HG03025 (cell line): ENCODE measurements at regions not wholly inside any gene's neighbourhood (a gene's known extent, or its start where the extent isn't known, plus 50 kb on each side); places are given as distances from the start of the nearest gene placed in this dataset.
"Not testable (repeated sequence)": the region's sequence is repeated elsewhere in the genome, so short reads cannot be mapped to it uniquely, and the experiment has no call there.

Source experiments
- ATAC-seq: cut with Tn5 transposase; IDR thresholded peaks from one replicate; pipeline ENCODE4 v1.9.1; 2021; ENCODE audit warnings: mild to moderate bottlenecking, moderate library complexity; ENCODE audit not compliant: unreplicated experiment, low FRiP score

DNA sequence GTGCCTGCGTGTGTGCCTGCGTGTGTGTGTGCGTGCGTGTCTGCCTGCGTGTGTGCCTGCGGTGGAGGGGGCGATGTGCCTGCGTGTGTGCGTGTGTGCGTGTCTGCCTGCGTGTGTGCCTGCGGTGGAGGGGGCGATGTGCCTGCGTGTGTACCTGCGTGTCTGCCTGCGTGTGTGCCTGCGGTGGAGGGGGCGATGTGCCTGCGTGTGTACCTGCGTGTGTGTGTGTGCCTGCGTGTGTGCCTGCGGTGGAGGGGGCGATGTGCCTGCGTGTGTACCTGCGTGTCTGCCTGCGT, 116.7 kb upstream of the ZNF516 start:
- not testable (repeated sequence) for ATAC-seq

- no peak for ATAC-seq
Observed at GRCh38 chr18:76610933-76611749, 116.1 kb upstream of the ZNF516 start.

- no peak for ATAC-seq
Observed at GRCh38 chr18:76610012-76610411, 115.0 kb upstream of the ZNF516 start.

- ATAC-seq = no peak
Observed at GRCh38 chr18:76605341-76605929, 110.4 kb upstream of the ZNF516 start.

DNA sequence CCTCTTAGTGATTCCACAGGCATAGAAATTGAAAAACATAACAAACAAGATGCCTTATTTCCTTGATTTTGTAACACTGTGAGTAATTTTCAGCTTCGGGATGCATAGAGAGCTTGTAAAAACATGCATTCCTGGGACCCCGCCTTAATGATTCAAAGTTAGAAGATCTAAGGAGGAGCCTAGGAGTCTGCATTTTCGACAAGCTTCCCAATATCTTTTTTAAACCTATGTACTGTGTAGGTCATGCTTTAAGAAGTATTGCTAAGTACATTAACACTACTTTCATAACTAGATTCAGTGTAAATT, 109.8 kb upstream of the ZNF516 start:
- ATAC-seq = no peak

DNA sequence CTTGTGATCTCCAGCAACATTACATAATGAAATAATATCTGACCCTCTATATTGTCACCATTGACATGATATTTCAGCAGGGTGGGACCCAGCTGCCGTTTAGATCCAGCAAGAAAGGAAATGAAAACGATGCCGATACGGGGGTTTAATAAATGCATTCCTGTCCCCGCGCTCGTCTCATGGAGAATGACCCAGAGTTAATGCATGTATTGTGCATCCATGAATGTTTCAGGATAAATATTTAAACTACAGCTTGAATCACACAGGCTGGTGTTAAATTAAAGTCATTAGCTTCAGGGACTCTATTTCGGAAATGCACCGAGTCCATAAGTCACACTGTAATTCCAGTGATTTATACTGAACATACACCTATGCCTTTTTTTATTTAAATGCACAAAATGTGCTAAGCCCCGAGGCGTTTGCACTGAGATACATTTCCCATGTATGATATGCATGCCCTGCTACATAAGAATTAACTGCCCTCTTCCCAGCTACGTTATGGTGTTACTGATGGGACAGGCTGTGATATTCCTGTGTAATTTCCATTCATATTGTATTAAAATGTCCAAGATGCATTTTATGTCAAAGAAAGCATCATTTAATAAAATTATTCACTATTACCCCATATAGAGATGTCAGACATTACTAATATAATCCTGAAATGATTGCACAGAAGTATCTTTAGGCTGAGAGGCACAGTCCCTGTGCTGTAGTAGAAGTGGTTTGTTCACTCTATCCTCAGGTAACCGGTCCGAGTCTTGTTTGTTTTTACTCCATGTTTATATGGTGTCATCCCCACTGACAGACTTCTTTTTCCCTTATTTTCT, 109.3 kb upstream of the ZNF516 start:
- ATAC-seq = no peak

DNA sequence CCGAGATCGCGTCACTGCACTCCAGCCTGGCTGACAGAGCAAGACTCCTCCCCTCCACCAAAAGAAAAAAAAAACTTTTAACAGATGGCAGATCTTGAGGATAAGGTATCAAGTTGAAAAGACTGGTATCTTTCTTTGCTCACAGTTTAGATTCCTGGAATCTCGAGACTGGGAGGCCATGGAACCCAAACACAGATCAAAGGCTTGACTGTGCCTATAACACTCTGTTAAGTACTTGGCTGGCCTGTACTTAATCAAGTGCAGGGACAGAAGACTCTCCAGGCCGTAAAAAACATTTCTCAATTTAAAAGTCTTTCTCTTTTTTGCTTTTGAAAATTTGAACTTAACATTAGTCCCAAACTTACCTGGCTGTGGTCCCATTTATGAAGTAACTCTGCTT, 107.1 kb upstream of the ZNF516 start:
- no peak for ATAC-seq

- ATAC-seq = not testable (repeated sequence)
Observed at GRCh38 chr18:76600076-76600475, 105.0 kb upstream of the ZNF516 start.

- ATAC-seq = no peak
Observed at GRCh38 chr18:76594966-76595365, 99.9 kb upstream of the ZNF516 start.

DNA sequence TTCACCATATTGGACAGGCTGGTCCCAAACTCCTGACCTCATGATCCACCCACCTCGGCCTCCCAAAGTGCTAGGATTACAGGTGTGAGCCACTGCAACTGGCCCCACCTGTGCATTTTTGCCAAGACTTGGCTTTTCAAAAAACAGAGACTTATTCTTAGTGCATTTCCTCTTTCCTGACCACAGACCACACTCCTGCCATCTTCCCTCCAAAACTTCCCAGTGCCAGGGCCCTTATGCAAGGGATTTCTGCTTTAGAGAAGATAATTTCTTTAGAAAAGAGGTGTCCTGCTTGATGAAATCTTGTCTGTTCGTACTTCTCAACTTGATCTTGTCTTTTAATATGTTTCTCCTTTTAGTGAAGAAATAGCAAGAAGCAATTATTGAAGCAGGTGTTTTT, 98.8 kb upstream of the ZNF516 start:
- ATAC-seq = no peak

DNA sequence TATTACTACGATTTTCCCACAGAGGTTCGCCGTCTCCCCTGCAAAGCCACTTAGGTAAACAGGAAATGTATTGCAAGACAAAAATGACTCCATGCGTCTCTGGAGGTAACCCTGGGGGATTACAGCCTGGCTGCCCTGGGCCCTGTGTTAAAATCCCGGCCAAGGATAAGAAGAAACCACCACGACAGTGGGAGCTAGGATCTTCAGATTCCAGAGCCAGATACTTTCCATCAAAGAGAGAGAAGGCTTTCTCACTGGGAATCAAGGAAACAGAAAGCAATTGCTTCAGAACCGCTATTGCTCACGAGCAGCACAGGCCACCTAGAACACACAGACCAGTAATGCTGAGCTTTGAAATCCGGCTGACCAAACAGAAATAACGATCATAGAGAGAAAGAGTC, 97.9 kb upstream of the ZNF516 start:
- no peak for ATAC-seq

- ATAC-seq = no peak
Observed at GRCh38 chr18:76592096-76592495, 97.1 kb upstream of the ZNF516 start.

DNA sequence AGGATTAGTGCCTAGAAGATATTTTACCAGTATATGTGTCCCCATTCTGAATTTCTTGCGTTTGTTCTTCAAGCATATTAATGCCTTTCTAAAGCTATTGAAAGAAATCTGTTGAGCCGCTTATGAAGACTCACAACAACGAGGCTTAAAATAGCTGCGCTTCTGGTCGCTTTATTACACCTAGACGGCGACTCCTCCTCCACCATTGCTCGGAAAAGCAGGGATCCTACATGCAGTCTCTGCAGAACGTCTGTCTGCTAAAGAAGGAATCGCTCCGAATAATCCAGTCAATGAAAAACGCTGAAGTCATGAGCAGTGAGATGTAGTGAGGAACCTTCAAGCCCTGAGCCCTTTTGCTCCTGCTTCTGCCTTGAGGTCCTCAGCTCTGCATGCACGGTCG, 94.8 kb upstream of the ZNF516 start:
- no peak for ATAC-seq

DNA sequence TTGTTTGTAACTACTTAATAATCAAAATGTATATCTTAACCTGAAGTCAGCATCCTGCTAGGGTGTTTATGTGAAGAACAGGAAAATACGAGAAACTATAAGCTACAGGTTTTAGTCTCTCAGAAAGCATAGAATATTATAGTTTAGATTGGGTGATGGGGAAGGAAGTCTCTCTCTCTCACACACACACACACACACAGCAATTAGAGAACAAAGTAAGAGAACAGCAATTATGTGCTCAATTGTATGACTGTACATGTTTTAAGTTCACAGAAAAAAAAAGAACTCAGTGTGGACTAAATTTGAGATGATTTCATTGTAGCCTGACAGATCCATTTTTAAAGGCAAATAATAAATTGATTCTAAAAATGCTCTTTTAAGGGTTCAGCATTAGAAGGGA, 94.3 kb upstream of the ZNF516 start:
- ATAC-seq = no peak

DNA sequence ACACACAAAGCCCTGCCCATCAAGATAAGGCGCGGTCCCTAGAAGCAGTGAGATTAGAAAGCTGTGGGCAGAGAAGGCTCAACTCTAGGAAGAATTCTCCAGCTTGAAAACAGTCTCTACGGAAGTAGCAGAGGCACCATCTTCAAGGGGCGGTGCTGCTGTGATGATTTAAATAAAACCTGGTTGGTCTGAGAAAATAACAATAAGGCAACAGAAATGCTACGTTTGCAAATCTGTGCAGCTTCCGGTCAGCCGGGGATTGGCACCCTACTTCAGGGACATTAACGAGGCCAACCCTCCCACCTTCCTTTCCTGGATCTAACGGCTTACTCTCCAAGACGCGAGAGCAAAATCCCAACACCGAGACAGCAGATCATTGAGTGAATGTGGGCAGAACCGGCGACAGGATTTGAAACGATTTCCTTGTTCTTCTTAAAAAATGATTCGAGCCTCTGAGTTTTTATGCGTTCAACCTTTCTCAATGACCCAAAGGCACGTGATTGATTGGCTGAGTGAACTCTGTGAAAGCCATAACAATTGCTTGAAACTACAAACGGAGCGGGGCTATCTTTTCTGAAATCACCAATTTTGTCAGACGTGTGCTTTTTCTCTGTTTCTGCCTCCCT, 93.7 kb upstream of the ZNF516 start:
- no peak for ATAC-seq

DNA sequence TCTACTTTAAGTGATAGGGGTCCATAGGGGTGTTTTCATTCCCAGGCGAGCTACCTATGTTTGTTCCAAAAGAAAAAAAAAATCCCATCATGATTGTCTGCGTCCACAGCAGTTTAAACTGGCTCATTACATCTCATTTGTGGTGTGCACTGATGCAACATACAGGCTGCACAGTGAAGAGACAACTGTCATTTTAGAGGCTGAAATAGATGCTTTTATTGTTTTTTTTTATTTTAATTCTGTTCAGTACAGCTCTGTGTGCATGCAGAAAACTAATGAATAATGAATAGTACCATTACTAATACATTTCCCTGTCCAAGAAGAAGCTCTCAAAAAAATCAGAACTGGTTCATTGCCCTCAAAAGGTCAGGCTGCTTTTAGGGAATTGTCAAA, 92.8 kb upstream of the ZNF516 start:
- no peak for ATAC-seq

- ATAC-seq = no peak
Observed at GRCh38 chr18:76587147-76587878, 92.3 kb upstream of the ZNF516 start.

DNA sequence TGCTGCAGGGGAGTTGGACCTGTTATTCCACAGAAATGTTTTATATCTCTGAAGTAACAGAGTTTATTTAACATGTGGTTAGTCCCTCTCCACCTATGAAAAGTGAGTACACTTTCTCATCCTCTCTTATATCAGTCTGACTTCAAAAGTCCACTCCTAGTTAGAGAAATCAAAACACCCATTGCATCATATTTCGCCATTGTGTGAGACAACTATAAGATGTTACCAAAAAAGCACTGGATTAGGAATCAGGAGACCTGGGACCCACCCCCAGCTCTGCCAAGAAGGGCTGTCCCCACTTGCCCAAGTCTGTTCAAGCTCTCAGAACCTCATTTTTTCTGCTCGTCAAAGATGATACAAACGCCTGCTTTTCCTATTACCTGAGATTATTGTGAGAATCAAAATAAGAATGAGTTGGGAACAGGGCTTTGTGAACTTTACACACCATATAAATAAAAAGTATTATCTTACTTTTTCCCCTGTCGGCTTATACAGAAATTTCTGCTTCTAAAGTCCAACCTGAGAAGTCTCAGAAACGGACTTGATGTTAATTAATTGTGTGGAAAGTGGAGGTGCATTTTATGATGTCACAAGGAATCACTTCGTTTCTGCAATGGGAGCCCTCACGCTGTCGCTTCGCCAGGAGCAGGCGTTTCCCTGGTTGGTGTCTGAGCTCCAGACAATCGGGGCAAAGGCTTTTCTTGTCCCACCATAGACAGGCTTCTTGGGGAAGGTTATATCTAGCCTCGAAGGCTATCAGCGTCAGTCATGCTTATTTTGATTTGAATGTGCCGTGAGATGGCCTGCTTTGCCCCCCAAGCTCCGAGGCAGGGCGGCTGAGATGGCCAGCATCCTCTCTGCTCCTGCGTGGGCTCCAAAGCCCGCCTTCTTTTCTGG, 89.6 kb upstream of the ZNF516 start:
- ATAC-seq = no peak

DNA sequence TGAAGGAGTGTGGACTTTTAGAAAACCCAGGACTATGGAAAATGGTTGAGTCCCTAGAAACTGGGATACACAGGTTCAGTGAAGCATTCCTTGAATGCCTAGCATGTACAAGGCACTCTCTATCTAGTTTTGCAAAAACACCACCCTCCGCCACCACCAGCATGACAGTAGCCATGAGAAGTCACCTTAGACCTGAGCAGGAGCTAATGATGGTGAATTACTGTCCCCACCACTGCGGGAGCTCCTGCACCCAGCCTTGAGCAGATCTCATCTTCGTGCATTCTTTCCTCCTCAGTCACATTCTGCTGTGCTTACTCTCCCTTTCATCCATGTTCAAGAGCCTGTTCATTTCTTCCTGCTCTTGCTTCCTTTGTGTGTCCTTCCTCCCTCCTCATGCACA, 86.2 kb upstream of the ZNF516 start:
- no peak for ATAC-seq
